ENCODE measurements at regions not wholly inside any gene's neighbourhood (a gene's known extent, or its start where the extent isn't known, plus 50 kb on each side); places are given as distances from the start of the nearest gene placed in this dataset.

GRCh38 chr4:100876546-100876945 lies 358.7 kb upstream of the EMCN start:
- Histone ChIP-seq H3K4me2 (ENCODE audit: low read length) (no peak overlapping the region), H3K27ac (ENCODE audit: low read depth, low read length, poor library complexity, severe bottlenecking) (no peak overlapping the region), H3K79me2 (ENCODE audit: insufficient read depth, low read depth, low read length) (no peaks in the 10 kb centered on the region), H3K4me1 (ENCODE audit: insufficient read depth, low read length, poor library complexity, severe bottlenecking) (no peaks in the 10 kb centered on the region), H4K20me1 (ENCODE audit: insufficient read depth, low read length) (no peaks in the 10 kb centered on the region), H2AFZ (ENCODE audit: low read length) (no peak overlapping the region), H3K4me3 (ENCODE audit: low read depth, low read length, poor library complexity, severe bottlenecking) (no peak overlapping the region), H3K9me2 (ENCODE audit: insufficient read depth, low read length) (no peaks in the 10 kb centered on the region), H3K36me3 (ENCODE audit: insufficient read depth, low read length) (no peaks in the 10 kb centered on the region), H3K9me3 (ENCODE audit: low read length) (no peaks in the 10 kb centered on the region)
- DNase-seq (ENCODE audit: low spot score) = no peak
- no TSS peak for BruUV-seq (replicated peaks)
- CTCF ChIA-PET (ENCODE audit: unreplicated experiment) = no interaction called here
- POLR2A ChIA-PET = interaction anchor here (0.7 to 1.1 kb wide), 2 partner anchors 11 to 220 kb away, joined by 3 read pairs; no protein-coding TSS in a partner anchor
- intact Hi-C loops (cut with micrococcal nuclease; ENCODE audit: unreplicated experiment) = no loop called here
- TF ChIP-seq EZH2phosphoT487 (IDR thresholded peaks at IDR 0.05; ENCODE audit: borderline replicate concordance, low read depth, low read length) (no peak), CTCF (conservative IDR thresholded peaks at IDR 0.05; ENCODE audit: low read length) (no peak)

GRCh38 chr4:100875296-100876068 lies 357.7 kb upstream of the EMCN start:
- Histone ChIP-seq H3K9me2 (ENCODE audit: insufficient read depth, low read length) (no peaks in the 10 kb centered on the region), H3K4me1 (ENCODE audit: insufficient read depth, low read length, poor library complexity, severe bottlenecking) (no peaks in the 10 kb centered on the region), H3K9me3 (ENCODE audit: low read length) (no peaks in the 10 kb centered on the region), H3K79me2 (ENCODE audit: insufficient read depth, low read depth, low read length) (no peaks in the 10 kb centered on the region), H3K27ac (ENCODE audit: low read depth, low read length, poor library complexity, severe bottlenecking) (no peak overlapping the region), H2AFZ (ENCODE audit: low read length) (no peak overlapping the region), H4K20me1 (ENCODE audit: insufficient read depth, low read length) (no peaks in the 10 kb centered on the region), H3K4me2 (ENCODE audit: low read length) (no peak overlapping the region), H3K4me3 (ENCODE audit: low read depth, low read length, poor library complexity, severe bottlenecking) (no peak overlapping the region), H3K36me3 (ENCODE audit: insufficient read depth, low read length) (no peaks in the 10 kb centered on the region)
- intact Hi-C loops (cut with micrococcal nuclease; ENCODE audit: unreplicated experiment) = no loop called here
- TF ChIP-seq EZH2phosphoT487 (IDR thresholded peaks at IDR 0.05; ENCODE audit: borderline replicate concordance, low read depth, low read length) (no peak), CTCF (conservative IDR thresholded peaks at IDR 0.05; ENCODE audit: low read length) (no peak)
- DNase-seq (ENCODE audit: low spot score) = no peak
- ChIA-PET CTCF (ENCODE audit: unreplicated experiment) (no interaction called here), POLR2A (no interaction called here)
- BruUV-seq (replicated peaks) = no TSS peak

GRCh38 chr4:100872811-100873210 lies 355.0 kb upstream of the EMCN start:
- no peaks in the 10 kb centered on the region for H3K4me1 ChIP-seq (ENCODE audit: insufficient read depth, low read length, poor library complexity, severe bottlenecking)
- no peaks in the 10 kb centered on the region for H3K79me2 ChIP-seq (ENCODE audit: insufficient read depth, low read depth, low read length)
- POLR2A ChIA-PET = no interaction called here
- no peak overlapping the region for H3K4me3 ChIP-seq (ENCODE audit: low read depth, low read length, poor library complexity, severe bottlenecking)
- no peak for TF ChIP-seq CTCF (conservative IDR thresholded peaks at IDR 0.05; ENCODE audit: low read length)
- intact Hi-C loops (cut with micrococcal nuclease; ENCODE audit: unreplicated experiment) = no loop called here
- no peaks in the 10 kb centered on the region for H3K9me2 ChIP-seq (ENCODE audit: insufficient read depth, low read length)
- H3K27ac ChIP-seq (ENCODE audit: low read depth, low read length, poor library complexity, severe bottlenecking) = no peak overlapping the region
- H4K20me1 ChIP-seq (ENCODE audit: insufficient read depth, low read length) = no peaks in the 10 kb centered on the region
- no peaks in the 10 kb centered on the region for H3K9me3 ChIP-seq (ENCODE audit: low read length)
- H2AFZ ChIP-seq (ENCODE audit: low read length) = no peak overlapping the region
- H3K4me2 ChIP-seq (ENCODE audit: low read length) = no peak overlapping the region
- DNase-seq (ENCODE audit: low spot score) = no peak
- H3K36me3 ChIP-seq (ENCODE audit: insufficient read depth, low read length) = no peaks in the 10 kb centered on the region
- BruUV-seq (replicated peaks) = no TSS peak
- CTCF ChIA-PET (ENCODE audit: unreplicated experiment) = no interaction called here

Measured in OCI-LY7 (cell line).